ENCODE measurements at regions not wholly inside any gene's neighbourhood (a gene's known extent, or its start where the extent isn't known, plus 50 kb on each side); places are given as distances from the start of the nearest gene placed in this dataset.

- TF ChIP-seq ZFX (IDR thresholded peaks at IDR 0.05; ENCODE audit: borderline replicate concordance) (no peak), CTCF (IDR thresholded peaks at IDR 0.05) (no peak)
These were observed 505.7 kb downstream of the CMPK2 start for GRCh38 chr2:6359964-6360363.

Measured in 22Rv1 (cell line).